ENCODE measurements at regions not wholly inside any gene's neighbourhood (a gene's known extent, or its start where the extent isn't known, plus 50 kb on each side); places are given as distances from the start of the nearest gene placed in this dataset.

- Histone ChIP-seq H3K4me1 (ENCODE audit: control insufficient read depth, insufficient read depth, low read length) (no peaks in the 10 kb centered on the region), H3K27me3 (ENCODE audit: control insufficient read depth, insufficient read depth, low read length) (peaks cover 24% of the 10 kb centered on the region), H3K9ac (ENCODE audit: low read depth, low read length) (no peak overlapping the region), H3K9me3 (ENCODE audit: control insufficient read depth, insufficient read depth, low read length) (no peaks in the 10 kb centered on the region), H3K36me3 (ENCODE audit: control insufficient read depth, insufficient read depth, low read length) (no peaks in the 10 kb centered on the region), H3K4me3 (ENCODE audit: low read depth, low read length) (no peak overlapping the region)
These were observed 65.7 kb downstream of the SLITRK5 start for GRCh38 chr13:87736849-87737385.

GRCh38 chr13:87754097-87754496 is 82.9 kb downstream of the SLITRK5 start:
- no peaks in the 10 kb centered on the region for H3K9me3 ChIP-seq (ENCODE audit: control insufficient read depth, insufficient read depth, low read length)

GRCh38 chr13:87769445-87769844 is 98.3 kb downstream of the SLITRK5 start:
- H3K4me1 ChIP-seq (ENCODE audit: control insufficient read depth, insufficient read depth, low read length) = peaks cover 4% of the 10 kb centered on the region
- H3K4me3 ChIP-seq (ENCODE audit: low read depth, low read length) = no peak overlapping the region
- no peaks in the 10 kb centered on the region for H3K27me3 ChIP-seq (ENCODE audit: control insufficient read depth, insufficient read depth, low read length)
- no peaks in the 10 kb centered on the region for H3K36me3 ChIP-seq (ENCODE audit: control insufficient read depth, insufficient read depth, low read length)
- H3K9ac ChIP-seq (ENCODE audit: low read depth, low read length) = no peak overlapping the region
- no peaks in the 10 kb centered on the region for H3K9me3 ChIP-seq (ENCODE audit: control insufficient read depth, insufficient read depth, low read length)

More at GRCh38 chr13:87754097-87754496, 82.9 kb downstream of the SLITRK5 start:
- Histone ChIP-seq H3K4me1 (ENCODE audit: control insufficient read depth, insufficient read depth, low read length) (no peaks in the 10 kb centered on the region), H3K27me3 (ENCODE audit: control insufficient read depth, insufficient read depth, low read length) (no peaks in the 10 kb centered on the region), H3K9ac (ENCODE audit: low read depth, low read length) (no peak overlapping the region), H3K4me3 (ENCODE audit: low read depth, low read length) (no peak overlapping the region), H3K36me3 (ENCODE audit: control insufficient read depth, insufficient read depth, low read length) (no peaks in the 10 kb centered on the region)

GRCh38 chr13:87777387-87777786 is 106.2 kb downstream of the SLITRK5 start:
- Histone ChIP-seq H3K27me3 (ENCODE audit: control insufficient read depth, insufficient read depth, low read length) (peaks cover 21% of the 10 kb centered on the region), H3K9ac (ENCODE audit: low read depth, low read length) (no peak overlapping the region), H3K4me3 (ENCODE audit: low read depth, low read length) (no peak overlapping the region), H3K9me3 (ENCODE audit: control insufficient read depth, insufficient read depth, low read length) (no peaks in the 10 kb centered on the region), H3K4me1 (ENCODE audit: control insufficient read depth, insufficient read depth, low read length) (no peaks in the 10 kb centered on the region), H3K36me3 (ENCODE audit: control insufficient read depth, insufficient read depth, low read length) (no peaks in the 10 kb centered on the region)

GRCh38 chr13:87778128-87778527 is 107.0 kb downstream of the SLITRK5 start:
- Histone ChIP-seq H3K36me3 (ENCODE audit: control insufficient read depth, insufficient read depth, low read length) (no peaks in the 10 kb centered on the region), H3K9me3 (ENCODE audit: control insufficient read depth, insufficient read depth, low read length) (no peaks in the 10 kb centered on the region), H3K9ac (ENCODE audit: low read depth, low read length) (no peak overlapping the region), H3K4me3 (ENCODE audit: low read depth, low read length) (no peak overlapping the region), H3K4me1 (ENCODE audit: control insufficient read depth, insufficient read depth, low read length) (no peaks in the 10 kb centered on the region), H3K27me3 (ENCODE audit: control insufficient read depth, insufficient read depth, low read length) (peaks cover 23% of the 10 kb centered on the region)

- no peaks in the 10 kb centered on the region for H3K4me1 ChIP-seq (ENCODE audit: control insufficient read depth, insufficient read depth, low read length)
- H3K4me3 ChIP-seq (ENCODE audit: low read depth, low read length) = no peak overlapping the region
- H3K27me3 ChIP-seq (ENCODE audit: control insufficient read depth, insufficient read depth, low read length) = peaks cover 23% of the 10 kb centered on the region
These were observed 108.3 kb downstream of the SLITRK5 start for GRCh38 chr13:87779426-87779825.

GRCh38 chr13:87783366-87783765 is 112.2 kb downstream of the SLITRK5 start:
- Histone ChIP-seq H3K4me1 (ENCODE audit: control insufficient read depth, insufficient read depth, low read length) (no peaks in the 10 kb centered on the region), H3K4me3 (ENCODE audit: low read depth, low read length) (no peak overlapping the region), H3K9me3 (ENCODE audit: control insufficient read depth, insufficient read depth, low read length) (no peaks in the 10 kb centered on the region), H3K9ac (ENCODE audit: low read depth, low read length) (no peak overlapping the region), H3K27me3 (ENCODE audit: control insufficient read depth, insufficient read depth, low read length) (peaks cover 9% of the 10 kb centered on the region), H3K36me3 (ENCODE audit: control insufficient read depth, insufficient read depth, low read length) (no peaks in the 10 kb centered on the region)

More at GRCh38 chr13:87779426-87779825, 108.3 kb downstream of the SLITRK5 start:
- no peak overlapping the region for H3K9ac ChIP-seq (ENCODE audit: low read depth, low read length)
- H3K9me3 ChIP-seq (ENCODE audit: control insufficient read depth, insufficient read depth, low read length) = no peaks in the 10 kb centered on the region
- H3K36me3 ChIP-seq (ENCODE audit: control insufficient read depth, insufficient read depth, low read length) = no peaks in the 10 kb centered on the region

GRCh38 chr13:87788363-87788762 is 117.2 kb downstream of the SLITRK5 start:
- Histone ChIP-seq H3K36me3 (ENCODE audit: control insufficient read depth, insufficient read depth, low read length) (no peaks in the 10 kb centered on the region), H3K9ac (ENCODE audit: low read depth, low read length) (no peak overlapping the region), H3K27me3 (ENCODE audit: control insufficient read depth, insufficient read depth, low read length) (no peaks in the 10 kb centered on the region), H3K4me3 (ENCODE audit: low read depth, low read length) (no peak overlapping the region), H3K4me1 (ENCODE audit: control insufficient read depth, insufficient read depth, low read length) (no peaks in the 10 kb centered on the region), H3K9me3 (ENCODE audit: control insufficient read depth, insufficient read depth, low read length) (no peaks in the 10 kb centered on the region)

GRCh38 chr13:87792878-87793277 is 121.7 kb downstream of the SLITRK5 start:
- Histone ChIP-seq H3K27me3 (ENCODE audit: control insufficient read depth, insufficient read depth, low read length) (no peaks in the 10 kb centered on the region), H3K4me1 (ENCODE audit: control insufficient read depth, insufficient read depth, low read length) (no peaks in the 10 kb centered on the region), H3K9ac (ENCODE audit: low read depth, low read length) (no peak overlapping the region), H3K9me3 (ENCODE audit: control insufficient read depth, insufficient read depth, low read length) (no peaks in the 10 kb centered on the region), H3K4me3 (ENCODE audit: low read depth, low read length) (no peak overlapping the region), H3K36me3 (ENCODE audit: control insufficient read depth, insufficient read depth, low read length) (no peaks in the 10 kb centered on the region)

GRCh38 chr13:87798536-87798935 is 127.4 kb downstream of the SLITRK5 start:
- Histone ChIP-seq H3K9me3 (ENCODE audit: control insufficient read depth, insufficient read depth, low read length) (no peaks in the 10 kb centered on the region), H3K4me1 (ENCODE audit: control insufficient read depth, insufficient read depth, low read length) (no peaks in the 10 kb centered on the region), H3K36me3 (ENCODE audit: control insufficient read depth, insufficient read depth, low read length) (no peaks in the 10 kb centered on the region), H3K27me3 (ENCODE audit: control insufficient read depth, insufficient read depth, low read length) (no peaks in the 10 kb centered on the region), H3K9ac (ENCODE audit: low read depth, low read length) (no peak overlapping the region), H3K4me3 (ENCODE audit: low read depth, low read length) (no peak overlapping the region)

GRCh38 chr13:87810391-87810801 is 139.2 kb downstream of the SLITRK5 start:
- Histone ChIP-seq H3K9ac (ENCODE audit: low read depth, low read length) (peak overlapping the region; percentile 47), H3K4me3 (ENCODE audit: low read depth, low read length) (peak overlapping the region; percentile 48), H3K4me1 (ENCODE audit: control insufficient read depth, insufficient read depth, low read length) (no peaks in the 10 kb centered on the region), H3K36me3 (ENCODE audit: control insufficient read depth, insufficient read depth, low read length) (no peaks in the 10 kb centered on the region), H3K9me3 (ENCODE audit: control insufficient read depth, insufficient read depth, low read length) (no peaks in the 10 kb centered on the region), H3K27me3 (ENCODE audit: control insufficient read depth, insufficient read depth, low read length) (peaks cover 8% of the 10 kb centered on the region)

- H3K9ac ChIP-seq (ENCODE audit: low read depth, low read length) = no peak overlapping the region
- H3K9me3 ChIP-seq (ENCODE audit: control insufficient read depth, insufficient read depth, low read length) = no peaks in the 10 kb centered on the region
- no peaks in the 10 kb centered on the region for H3K4me1 ChIP-seq (ENCODE audit: control insufficient read depth, insufficient read depth, low read length)
- H3K4me3 ChIP-seq (ENCODE audit: low read depth, low read length) = no peak overlapping the region
- H3K27me3 ChIP-seq (ENCODE audit: control insufficient read depth, insufficient read depth, low read length) = peaks cover 8% of the 10 kb centered on the region
- H3K36me3 ChIP-seq (ENCODE audit: control insufficient read depth, insufficient read depth, low read length) = no peaks in the 10 kb centered on the region
These were observed 139.8 kb downstream of the SLITRK5 start for GRCh38 chr13:87810920-87811344.
